ENCODE measurements at regions not wholly inside any gene's neighbourhood (a gene's known extent, or its start where the extent isn't known, plus 50 kb on each side); places are given as distances from the start of the nearest gene placed in this dataset.

DNA sequence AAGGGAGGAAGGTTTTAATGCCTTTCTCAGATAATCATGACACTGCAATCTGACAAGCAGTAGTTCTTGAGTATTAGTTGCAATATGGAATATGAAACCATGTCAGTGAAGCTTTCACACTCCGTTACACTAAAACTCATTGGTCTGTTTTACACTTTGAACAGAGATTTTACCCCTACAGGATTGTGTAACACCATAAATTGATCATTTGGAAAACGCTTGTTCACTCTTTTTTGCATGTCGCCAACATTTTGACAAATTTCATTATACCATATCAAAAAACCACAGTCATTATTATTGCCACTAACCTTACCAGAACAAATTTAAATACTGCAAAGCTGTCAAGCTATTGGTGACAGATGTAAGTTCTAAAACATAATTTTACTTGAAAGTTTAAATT, 404.8 kb upstream of the THBS1 start:
- H3K36me3 ChIP-seq (ENCODE audit: insufficient read depth): no peaks in the 10 kb centered on the region
- no peak overlapping the region for H3K27ac ChIP-seq (ENCODE audit: low read depth)
- WGBS: 94% methylated on average over 3 of the region's 3 CpGs
- no peaks in the 10 kb centered on the region for H3K4me1 ChIP-seq (ENCODE audit: insufficient read depth)
- no peak overlapping the region for H3K4me3 ChIP-seq (ENCODE audit: low read depth, low read length)
- no peak for DNase-seq (ENCODE audit: extremely low spot score)

DNA sequence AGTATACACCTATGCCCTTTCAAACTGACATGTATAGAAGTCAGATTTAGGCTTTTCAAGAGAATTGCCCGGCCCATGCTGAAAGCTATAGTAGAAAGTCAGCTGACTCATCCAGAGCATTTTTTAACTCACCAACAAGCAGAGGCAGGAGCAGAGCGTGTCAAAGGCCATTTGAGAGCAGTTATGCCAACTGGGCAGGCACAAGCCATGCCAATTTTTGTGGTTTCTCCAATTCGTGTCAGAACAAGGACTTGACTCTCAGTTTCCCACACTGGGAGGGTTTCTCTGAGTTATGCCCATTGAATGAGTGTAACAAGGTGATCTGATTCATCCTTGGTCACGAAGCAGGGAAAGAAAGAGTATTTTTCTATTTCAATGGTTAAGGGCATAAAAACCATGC, 403.3 kb upstream of the THBS1 start:
- no peak for DNase-seq (ENCODE audit: extremely low spot score)
- Histone ChIP-seq H3K36me3 (ENCODE audit: insufficient read depth) (no peaks in the 10 kb centered on the region), H3K4me3 (ENCODE audit: low read depth, low read length) (no peak overlapping the region), H3K27ac (ENCODE audit: low read depth) (no peak overlapping the region), H3K4me1 (ENCODE audit: insufficient read depth) (no peaks in the 10 kb centered on the region)
- 90% methylated on average over 4 of the region's 4 CpGs for WGBS

GRCh38 chr15:39180030-39180429, 400.8 kb upstream of the THBS1 start:
- Histone ChIP-seq H3K36me3 (ENCODE audit: insufficient read depth) (no peaks in the 10 kb centered on the region), H3K4me3 (ENCODE audit: low read depth, low read length) (no peak overlapping the region), H3K4me1 (ENCODE audit: insufficient read depth) (no peaks in the 10 kb centered on the region), H3K27ac (ENCODE audit: low read depth) (no peak overlapping the region)
- no peak for DNase-seq (ENCODE audit: extremely low spot score)
- 63% methylated on average over 1 of the region's 1 CpG for WGBS

DNA sequence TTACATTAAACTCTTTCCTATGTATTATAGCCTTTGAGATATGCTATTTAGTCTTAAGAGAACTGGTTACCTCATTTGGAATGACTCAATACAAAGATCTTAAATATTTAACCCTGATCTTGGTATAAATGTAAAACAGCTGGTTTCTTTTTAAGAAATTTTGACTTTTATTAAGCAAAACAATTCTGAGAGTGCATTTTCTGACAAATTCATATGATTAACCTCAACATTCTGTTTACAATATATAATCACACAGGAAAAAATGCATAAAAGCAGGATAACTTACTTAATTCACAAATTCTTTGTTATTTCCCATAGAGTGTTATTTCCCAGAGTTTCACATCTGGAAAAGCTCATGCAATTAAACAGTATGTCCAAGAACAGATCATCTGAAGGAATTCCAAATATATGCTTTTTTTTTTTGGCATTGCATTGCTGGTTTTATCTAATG, 400.4 kb upstream of the THBS1 start:
- no peaks in the 10 kb centered on the region for H3K36me3 ChIP-seq (ENCODE audit: insufficient read depth)
- H3K27ac ChIP-seq (ENCODE audit: low read depth): no peak overlapping the region
- no peaks in the 10 kb centered on the region for H3K4me1 ChIP-seq (ENCODE audit: insufficient read depth)
- H3K4me3 ChIP-seq (ENCODE audit: low read depth, low read length): no peak overlapping the region
- peak; percentile 74 for DNase-seq (ENCODE audit: extremely low spot score)

DNA sequence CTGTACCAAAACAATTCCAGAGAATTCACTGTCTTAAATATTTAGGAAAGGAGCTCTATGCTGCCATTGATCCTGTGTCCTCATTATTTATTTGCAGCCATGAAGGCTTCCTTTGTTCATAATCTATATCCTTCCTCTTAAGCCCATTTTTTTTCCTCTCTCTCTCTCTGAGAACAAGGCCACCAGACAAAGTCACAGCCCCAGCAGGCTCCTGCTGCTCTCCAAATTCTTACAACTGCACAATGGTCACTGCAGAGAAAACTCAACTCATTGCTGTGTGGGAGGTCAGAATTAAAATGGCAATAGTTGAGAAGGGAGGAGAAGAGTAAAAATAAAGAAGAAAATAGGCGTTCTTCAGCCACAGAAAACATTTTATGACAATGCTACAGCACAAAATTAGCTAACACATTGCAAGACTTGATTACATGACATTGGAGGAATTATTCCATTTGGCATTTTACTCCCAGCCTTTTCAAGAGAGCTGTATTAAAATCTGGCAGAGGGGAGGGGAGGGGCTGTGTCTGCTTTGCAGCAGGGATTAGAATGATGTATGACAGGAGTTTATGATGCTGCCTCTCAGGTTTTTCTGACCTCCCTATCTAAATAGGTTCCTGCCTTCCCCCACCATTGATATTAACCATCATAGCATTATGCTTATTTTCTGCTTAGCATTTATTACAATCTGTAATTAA, 399.7 kb upstream of the THBS1 start:
- no peak overlapping the region for H3K4me3 ChIP-seq (ENCODE audit: low read depth, low read length)
- H3K36me3 ChIP-seq (ENCODE audit: insufficient read depth): no peaks in the 10 kb centered on the region
- DNase-seq (ENCODE audit: extremely low spot score): no peak
- 33% methylated on average over 1 of the region's 1 CpG for WGBS
- H3K27ac ChIP-seq (ENCODE audit: low read depth): no peak overlapping the region
- no peaks in the 10 kb centered on the region for H3K4me1 ChIP-seq (ENCODE audit: insufficient read depth)

DNA sequence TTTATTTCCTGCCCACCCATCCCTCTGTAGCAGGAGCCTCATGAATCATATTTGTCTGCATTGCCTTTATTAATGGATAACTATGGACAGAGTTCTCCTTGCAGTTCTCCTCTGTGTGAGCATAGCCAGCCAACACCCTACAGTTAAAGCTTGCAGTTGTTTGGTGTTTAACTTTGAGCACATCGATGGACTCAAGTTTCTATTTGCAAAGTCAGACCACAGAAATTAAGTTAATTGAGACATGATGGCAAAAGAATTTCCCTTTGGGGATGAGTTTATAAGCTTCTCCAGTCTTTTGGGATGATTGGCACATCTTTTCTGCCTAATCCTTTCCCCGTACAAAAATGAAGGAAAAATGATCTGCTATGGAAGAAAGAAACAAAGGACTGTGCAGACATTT, 398.9 kb upstream of the THBS1 start:
- no peak for DNase-seq (ENCODE audit: extremely low spot score)
- no peaks in the 10 kb centered on the region for H3K36me3 ChIP-seq (ENCODE audit: insufficient read depth)
- no peak overlapping the region for H3K4me3 ChIP-seq (ENCODE audit: low read depth, low read length)
- no peak overlapping the region for H3K27ac ChIP-seq (ENCODE audit: low read depth)
- WGBS: 37% methylated on average over 2 of the region's 2 CpGs
- no peaks in the 10 kb centered on the region for H3K4me1 ChIP-seq (ENCODE audit: insufficient read depth)

DNA sequence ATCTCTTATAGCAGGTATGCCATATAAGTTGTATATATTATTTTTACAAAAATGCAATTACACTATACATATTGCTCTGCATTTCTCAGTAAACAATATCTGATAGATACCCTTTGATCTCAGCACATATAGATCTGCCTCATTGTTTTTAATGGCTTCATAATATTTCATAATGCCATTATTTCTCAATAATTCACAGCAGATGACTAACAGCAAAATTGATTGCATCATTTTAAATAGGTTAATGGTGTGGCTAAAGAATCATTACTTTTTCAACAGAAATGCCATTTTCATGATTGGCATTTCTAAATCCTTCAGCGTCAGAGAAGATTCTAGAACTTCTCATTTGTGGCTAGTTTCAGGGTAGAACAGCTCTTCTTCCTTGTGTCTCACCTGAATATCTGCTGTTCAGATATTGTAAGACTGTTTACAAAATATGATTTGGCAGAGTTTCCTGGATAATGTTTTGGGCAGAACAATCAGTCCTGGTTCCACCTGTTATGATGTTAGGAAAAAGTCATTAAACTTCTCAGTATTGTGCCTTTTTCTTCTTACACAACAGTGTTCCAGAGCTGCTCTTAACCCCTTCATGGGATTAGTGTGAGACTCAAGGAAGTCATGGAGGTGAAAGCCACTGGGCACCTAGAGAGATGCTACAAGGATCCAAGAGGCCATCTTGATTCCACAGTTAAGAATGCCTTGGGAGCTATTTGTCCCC, 397.6 kb upstream of the THBS1 start:
- WGBS: 98% methylated on average over 1 of the region's 1 CpG
- DNase-seq (ENCODE audit: extremely low spot score): no peak
- no peak overlapping the region for H3K27ac ChIP-seq (ENCODE audit: low read depth)
- no peaks in the 10 kb centered on the region for H3K4me1 ChIP-seq (ENCODE audit: insufficient read depth)
- no peaks in the 10 kb centered on the region for H3K36me3 ChIP-seq (ENCODE audit: insufficient read depth)
- no peak overlapping the region for H3K4me3 ChIP-seq (ENCODE audit: low read depth, low read length)

- H3K4me3 ChIP-seq (ENCODE audit: low read depth, low read length): no peak overlapping the region
- no peak for DNase-seq (ENCODE audit: extremely low spot score)
- no peaks in the 10 kb centered on the region for H3K4me1 ChIP-seq (ENCODE audit: insufficient read depth)
- H3K36me3 ChIP-seq (ENCODE audit: insufficient read depth): no peaks in the 10 kb centered on the region
- 92% methylated on average over 4 of the region's 4 CpGs for WGBS
- no peak overlapping the region for H3K27ac ChIP-seq (ENCODE audit: low read depth)
Measured at GRCh38 chr15:39184701-39185390, 396.0 kb upstream of the THBS1 start.

GRCh38 chr15:39188314-39188713, 392.6 kb upstream of the THBS1 start:
- Histone ChIP-seq H3K36me3 (ENCODE audit: insufficient read depth) (no peaks in the 10 kb centered on the region), H3K4me3 (ENCODE audit: low read depth, low read length) (no peak overlapping the region), H3K27ac (ENCODE audit: low read depth) (no peak overlapping the region), H3K4me1 (ENCODE audit: insufficient read depth) (no peaks in the 10 kb centered on the region)
- 21% methylated on average over 1 of the region's 1 CpG for WGBS
- DNase-seq (ENCODE audit: extremely low spot score): no peak

- Histone ChIP-seq H3K4me1 (ENCODE audit: insufficient read depth) (no peaks in the 10 kb centered on the region), H3K27ac (ENCODE audit: low read depth) (no peak overlapping the region), H3K36me3 (ENCODE audit: insufficient read depth) (no peaks in the 10 kb centered on the region), H3K4me3 (ENCODE audit: low read depth, low read length) (no peak overlapping the region)
- 76% methylated on average over 3 of the region's 3 CpGs for WGBS
- no peak for DNase-seq (ENCODE audit: extremely low spot score)
Measured at GRCh38 chr15:39188930-39189329, 391.9 kb upstream of the THBS1 start.

- no peaks in the 10 kb centered on the region for H3K4me1 ChIP-seq (ENCODE audit: insufficient read depth)
- H3K27ac ChIP-seq (ENCODE audit: low read depth): no peak overlapping the region
- no peaks in the 10 kb centered on the region for H3K36me3 ChIP-seq (ENCODE audit: insufficient read depth)
- H3K4me3 ChIP-seq (ENCODE audit: low read depth, low read length): no peak overlapping the region
- DNase-seq (ENCODE audit: extremely low spot score): no peak
Measured at GRCh38 chr15:39191871-39192291, 389.0 kb upstream of the THBS1 start.

- no peak overlapping the region for H3K4me3 ChIP-seq (ENCODE audit: low read depth, low read length)
- no peak for DNase-seq (ENCODE audit: extremely low spot score)
- 39% methylated on average over 3 of the region's 3 CpGs for WGBS
- H3K27ac ChIP-seq (ENCODE audit: low read depth): no peak overlapping the region
- H3K4me1 ChIP-seq (ENCODE audit: insufficient read depth): no peaks in the 10 kb centered on the region
- H3K36me3 ChIP-seq (ENCODE audit: insufficient read depth): no peaks in the 10 kb centered on the region
Measured at GRCh38 chr15:39192351-39192750, 388.5 kb upstream of the THBS1 start.

DNA sequence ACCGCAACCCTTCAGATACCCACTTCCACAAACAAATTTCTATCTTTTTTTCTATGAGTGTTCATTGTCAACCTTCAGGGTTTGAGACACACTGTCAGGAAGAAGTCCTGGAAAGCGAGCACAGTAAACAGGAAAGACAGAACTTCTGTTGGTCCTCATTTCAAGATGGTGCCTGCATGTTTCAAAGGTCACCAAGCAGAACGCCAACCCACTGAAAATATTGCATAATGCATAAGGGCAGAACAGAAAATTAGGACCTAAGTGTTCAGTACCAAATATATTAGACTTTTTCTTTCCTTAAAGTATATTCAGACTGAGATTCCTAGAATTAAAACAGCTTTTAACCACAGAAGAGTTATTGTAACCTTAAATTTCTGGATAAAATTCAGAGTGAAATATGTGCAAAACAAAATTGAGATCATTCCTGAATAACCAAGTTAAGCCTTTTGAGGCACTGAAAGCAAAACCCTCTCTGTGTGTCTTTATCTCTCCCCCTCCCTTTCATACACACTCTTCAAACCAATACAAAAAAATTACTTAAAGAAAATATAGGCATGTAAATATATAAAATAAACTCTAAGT, 387.8 kb upstream of the THBS1 start:
- Histone ChIP-seq H3K4me1 (ENCODE audit: insufficient read depth) (no peaks in the 10 kb centered on the region), H3K4me3 (ENCODE audit: low read depth, low read length) (no peak overlapping the region), H3K27ac (ENCODE audit: low read depth) (no peak overlapping the region), H3K36me3 (ENCODE audit: insufficient read depth) (no peaks in the 10 kb centered on the region)
- WGBS: 85% methylated on average over 3 of the region's 3 CpGs
- no peak for DNase-seq (ENCODE audit: extremely low spot score)

DNA sequence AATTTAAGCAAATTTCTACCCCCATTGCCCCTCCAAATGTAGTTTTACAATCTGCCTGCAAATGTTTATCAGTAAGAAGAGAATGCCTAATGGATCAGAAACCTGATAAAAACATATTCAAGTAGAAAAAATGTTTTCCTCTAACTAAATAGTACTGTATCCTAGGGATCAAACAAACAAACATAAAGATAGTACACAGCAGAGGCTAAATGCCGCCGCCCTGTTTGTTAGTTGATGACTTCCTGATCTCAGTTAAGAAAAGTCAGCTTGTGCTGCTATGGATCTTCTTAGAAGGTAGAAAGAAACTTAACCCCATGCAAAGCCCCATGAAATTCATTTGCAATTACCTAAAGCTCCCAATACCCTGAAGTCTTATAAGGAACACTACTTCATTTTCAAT, 387.3 kb upstream of the THBS1 start:
- Histone ChIP-seq H3K4me1 (ENCODE audit: insufficient read depth) (no peaks in the 10 kb centered on the region), H3K27ac (ENCODE audit: low read depth) (no peak overlapping the region), H3K4me3 (ENCODE audit: low read depth, low read length) (no peak overlapping the region), H3K36me3 (ENCODE audit: insufficient read depth) (no peaks in the 10 kb centered on the region)
- 72% methylated on average over 2 of the region's 2 CpGs for WGBS
- no peak for DNase-seq (ENCODE audit: extremely low spot score)

All from urinary bladder (tissue), 3 donors.